ENCODE measurements at regions not wholly inside any gene's neighbourhood (a gene's known extent, or its start where the extent isn't known, plus 50 kb on each side); places are given as distances from the start of the nearest gene placed in this dataset.
"Not testable (repeated sequence)": the region's sequence is repeated elsewhere in the genome, so short reads cannot be mapped to it uniquely, and the experiment has no call there.

- TF ChIP-seq, protein P1, sequence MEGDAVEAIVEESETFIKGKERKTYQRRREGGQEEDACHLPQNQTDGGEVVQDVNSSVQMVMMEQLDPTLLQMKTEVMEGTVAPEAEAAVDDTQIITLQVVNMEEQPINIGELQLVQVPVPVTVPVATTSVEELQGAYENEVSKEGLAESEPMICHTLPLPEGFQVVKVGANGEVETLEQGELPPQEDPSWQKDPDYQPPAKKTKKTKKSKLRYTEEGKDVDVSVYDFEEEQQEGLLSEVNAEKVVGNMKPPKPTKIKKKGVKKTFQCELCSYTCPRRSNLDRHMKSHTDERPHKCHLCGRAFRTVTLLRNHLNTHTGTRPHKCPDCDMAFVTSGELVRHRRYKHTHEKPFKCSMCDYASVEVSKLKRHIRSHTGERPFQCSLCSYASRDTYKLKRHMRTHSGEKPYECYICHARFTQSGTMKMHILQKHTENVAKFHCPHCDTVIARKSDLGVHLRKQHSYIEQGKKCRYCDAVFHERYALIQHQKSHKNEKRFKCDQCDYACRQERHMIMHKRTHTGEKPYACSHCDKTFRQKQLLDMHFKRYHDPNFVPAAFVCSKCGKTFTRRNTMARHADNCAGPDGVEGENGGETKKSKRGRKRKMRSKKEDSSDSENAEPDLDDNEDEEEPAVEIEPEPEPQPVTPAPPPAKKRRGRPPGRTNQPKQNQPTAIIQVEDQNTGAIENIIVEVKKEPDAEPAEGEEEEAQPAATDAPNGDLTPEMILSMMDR (IDR thresholded peaks at IDR 0.05; ENCODE audit: low read depth, low read length): not testable (repeated sequence)
- not testable (repeated sequence) for TF ChIP-seq EZH2phosphoT487 (IDR thresholded peaks at IDR 0.05; ENCODE audit: low read depth)
Observed at GRCh38 chr18:65162086-65162485, 588.7 kb upstream of the CDH7 start.

Data from OCI-LY3 (cell line).